ENCODE measurements at regions not wholly inside any gene's neighbourhood (a gene's known extent, or its start where the extent isn't known, plus 50 kb on each side); places are given as distances from the start of the nearest gene placed in this dataset.

DNA sequence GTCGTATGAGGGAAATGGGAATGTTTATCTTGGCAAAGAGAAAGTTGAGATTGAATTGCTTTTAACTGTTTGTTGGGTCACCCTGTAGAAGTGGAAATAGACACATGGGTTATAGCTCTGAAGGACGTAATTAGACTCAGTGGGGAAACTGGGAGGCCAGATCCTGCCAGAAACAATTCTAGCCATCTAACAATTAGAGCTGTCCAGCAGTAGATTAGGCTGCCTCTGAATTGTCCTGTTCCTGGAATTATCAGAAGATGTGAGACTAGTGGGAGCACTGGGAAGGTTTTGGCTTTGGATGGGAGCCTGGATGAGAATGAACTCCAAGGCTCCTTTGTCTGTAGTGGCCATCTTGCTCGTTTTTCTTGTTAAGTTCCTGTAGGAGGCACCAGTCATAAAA, 61.9 kb upstream of the IGFBP7 start:
- Histone ChIP-seq H3K36me3 (ENCODE audit: insufficient read depth, low read length) (no peaks in the 10 kb centered on the region), H2AFZ (ENCODE audit: low read depth, low read length) (no peak overlapping the region), H3K4me2 (ENCODE audit: low read length) (no peak overlapping the region)

DNA sequence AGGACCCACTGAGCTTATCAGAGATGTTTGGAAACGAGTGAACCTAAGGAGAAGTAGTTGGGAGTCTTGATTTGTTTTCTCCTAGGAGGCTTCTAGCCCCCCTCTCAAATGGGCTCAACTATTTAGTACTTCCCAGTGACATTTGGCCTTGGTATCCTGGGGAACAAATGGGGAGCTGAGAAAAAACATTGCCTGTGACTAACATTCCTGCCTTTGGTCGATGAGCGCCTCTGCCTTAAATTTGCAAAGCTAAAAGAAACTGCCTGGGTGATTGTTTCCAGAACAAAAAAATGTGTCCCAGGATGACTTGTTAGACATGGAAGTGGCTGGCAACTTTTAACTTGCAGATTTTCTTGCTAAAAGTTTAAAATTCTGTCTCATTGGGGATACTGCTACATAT, 58.8 kb upstream of the IGFBP7 start:
- Histone ChIP-seq H3K4me2 (ENCODE audit: low read length) (no peak overlapping the region), H3F3A (ENCODE audit: insufficient read depth, low read length, poor library complexity, severe bottlenecking) (no peaks in the 10 kb centered on the region), H3K79me2 (replicated peaks; ENCODE audit: insufficient read depth, low read length) (no peaks in the 10 kb centered on the region), H3K9ac (ENCODE audit: low read length) (no peak overlapping the region), H2AFZ (ENCODE audit: low read depth, low read length) (no peak overlapping the region), H3K4me3 (ENCODE audit: low read length) (no peak overlapping the region), H4K20me1 (ENCODE audit: insufficient read depth) (no peaks in the 10 kb centered on the region), H3K9me3 (ENCODE audit: low read length) (no peaks in the 10 kb centered on the region), H3K27me3 (ENCODE audit: insufficient read depth, low read depth, low read length) (no peaks in the 10 kb centered on the region), H3K9me2 (ENCODE audit: insufficient read depth, low read length) (no peaks in the 10 kb centered on the region), H3K27ac (ENCODE audit: low read length) (no peak overlapping the region), H3K36me3 (ENCODE audit: insufficient read depth, low read length) (no peaks in the 10 kb centered on the region)
- TF ChIP-seq, protein P1, sequence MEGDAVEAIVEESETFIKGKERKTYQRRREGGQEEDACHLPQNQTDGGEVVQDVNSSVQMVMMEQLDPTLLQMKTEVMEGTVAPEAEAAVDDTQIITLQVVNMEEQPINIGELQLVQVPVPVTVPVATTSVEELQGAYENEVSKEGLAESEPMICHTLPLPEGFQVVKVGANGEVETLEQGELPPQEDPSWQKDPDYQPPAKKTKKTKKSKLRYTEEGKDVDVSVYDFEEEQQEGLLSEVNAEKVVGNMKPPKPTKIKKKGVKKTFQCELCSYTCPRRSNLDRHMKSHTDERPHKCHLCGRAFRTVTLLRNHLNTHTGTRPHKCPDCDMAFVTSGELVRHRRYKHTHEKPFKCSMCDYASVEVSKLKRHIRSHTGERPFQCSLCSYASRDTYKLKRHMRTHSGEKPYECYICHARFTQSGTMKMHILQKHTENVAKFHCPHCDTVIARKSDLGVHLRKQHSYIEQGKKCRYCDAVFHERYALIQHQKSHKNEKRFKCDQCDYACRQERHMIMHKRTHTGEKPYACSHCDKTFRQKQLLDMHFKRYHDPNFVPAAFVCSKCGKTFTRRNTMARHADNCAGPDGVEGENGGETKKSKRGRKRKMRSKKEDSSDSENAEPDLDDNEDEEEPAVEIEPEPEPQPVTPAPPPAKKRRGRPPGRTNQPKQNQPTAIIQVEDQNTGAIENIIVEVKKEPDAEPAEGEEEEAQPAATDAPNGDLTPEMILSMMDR (IDR thresholded peaks at IDR 0.05; ENCODE audit: poor library complexity, severe bottlenecking): no peak
- no peak for TF ChIP-seq SMC3 (conservative IDR thresholded peaks at IDR 0.05; ENCODE audit: poor library complexity)

More for the DNA sequence above, 61.9 kb upstream of the IGFBP7 start:
- no peaks in the 10 kb centered on the region for H3K27me3 ChIP-seq (ENCODE audit: insufficient read depth, low read depth, low read length)
- H3K79me2 ChIP-seq (replicated peaks; ENCODE audit: insufficient read depth, low read length): no peaks in the 10 kb centered on the region
- TF ChIP-seq EZH2 (IDR thresholded peaks at IDR 0.05; ENCODE audit: borderline replicate concordance, insufficient read depth, low read length, poor library complexity, severe bottlenecking): no peak
- TF ChIP-seq MXI1 (conservative IDR thresholded peaks at IDR 0.05; ENCODE audit: poor library complexity, severe bottlenecking): no peak
- TF ChIP-seq, protein P2, sequence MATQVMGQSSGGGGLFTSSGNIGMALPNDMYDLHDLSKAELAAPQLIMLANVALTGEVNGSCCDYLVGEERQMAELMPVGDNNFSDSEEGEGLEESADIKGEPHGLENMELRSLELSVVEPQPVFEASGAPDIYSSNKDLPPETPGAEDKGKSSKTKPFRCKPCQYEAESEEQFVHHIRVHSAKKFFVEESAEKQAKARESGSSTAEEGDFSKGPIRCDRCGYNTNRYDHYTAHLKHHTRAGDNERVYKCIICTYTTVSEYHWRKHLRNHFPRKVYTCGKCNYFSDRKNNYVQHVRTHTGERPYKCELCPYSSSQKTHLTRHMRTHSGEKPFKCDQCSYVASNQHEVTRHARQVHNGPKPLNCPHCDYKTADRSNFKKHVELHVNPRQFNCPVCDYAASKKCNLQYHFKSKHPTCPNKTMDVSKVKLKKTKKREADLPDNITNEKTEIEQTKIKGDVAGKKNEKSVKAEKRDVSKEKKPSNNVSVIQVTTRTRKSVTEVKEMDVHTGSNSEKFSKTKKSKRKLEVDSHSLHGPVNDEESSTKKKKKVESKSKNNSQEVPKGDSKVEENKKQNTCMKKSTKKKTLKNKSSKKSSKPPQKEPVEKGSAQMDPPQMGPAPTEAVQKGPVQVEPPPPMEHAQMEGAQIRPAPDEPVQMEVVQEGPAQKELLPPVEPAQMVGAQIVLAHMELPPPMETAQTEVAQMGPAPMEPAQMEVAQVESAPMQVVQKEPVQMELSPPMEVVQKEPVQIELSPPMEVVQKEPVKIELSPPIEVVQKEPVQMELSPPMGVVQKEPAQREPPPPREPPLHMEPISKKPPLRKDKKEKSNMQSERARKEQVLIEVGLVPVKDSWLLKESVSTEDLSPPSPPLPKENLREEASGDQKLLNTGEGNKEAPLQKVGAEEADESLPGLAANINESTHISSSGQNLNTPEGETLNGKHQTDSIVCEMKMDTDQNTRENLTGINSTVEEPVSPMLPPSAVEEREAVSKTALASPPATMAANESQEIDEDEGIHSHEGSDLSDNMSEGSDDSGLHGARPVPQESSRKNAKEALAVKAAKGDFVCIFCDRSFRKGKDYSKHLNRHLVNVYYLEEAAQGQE (IDR thresholded peaks at IDR 0.05; ENCODE audit: borderline replicate concordance): no peak
- TF ChIP-seq TAF1 (IDR thresholded peaks at IDR 0.05; ENCODE audit: low read depth): no peak
- TF ChIP-seq RAD21 (conservative IDR thresholded peaks at IDR 0.05): no peak
- no peak for TF ChIP-seq POLR2AphosphoS5 (IDR thresholded peaks at IDR 0.05)
- TF ChIP-seq, protein P1 (IDR thresholded peaks at IDR 0.05; ENCODE audit: poor library complexity, severe bottlenecking): no peak
- TF ChIP-seq EP300 (conservative IDR thresholded peaks at IDR 0.05; ENCODE audit: poor library complexity, severe bottlenecking): no peak
- TF ChIP-seq SMC3 (conservative IDR thresholded peaks at IDR 0.05; ENCODE audit: poor library complexity): no peak
- H3K9me2 ChIP-seq (ENCODE audit: insufficient read depth, low read length): no peaks in the 10 kb centered on the region
- no peaks in the 10 kb centered on the region for H3F3A ChIP-seq (ENCODE audit: insufficient read depth, low read length, poor library complexity, severe bottlenecking)
- H3K4me3 ChIP-seq (ENCODE audit: low read length): no peak overlapping the region
- no peaks in the 10 kb centered on the region for H3K9me3 ChIP-seq (ENCODE audit: low read length)
- H4K20me1 ChIP-seq (ENCODE audit: insufficient read depth): no peaks in the 10 kb centered on the region
- H3K9ac ChIP-seq (ENCODE audit: low read length): no peak overlapping the region
- H3K27ac ChIP-seq (ENCODE audit: low read length): no peak overlapping the region
